NCI-H510A (cell line): ENCODE measurements at regions not wholly inside any gene's neighbourhood (a gene's known extent, or its start where the extent isn't known, plus 50 kb on each side); places are given as distances from the start of the nearest gene placed in this dataset.
"Not testable (repeated sequence)": the region's sequence is repeated elsewhere in the genome, so short reads cannot be mapped to it uniquely, and the experiment has no call there.

Experiments used
- DNase-seq: peaks from one replicate; lab custom pipeline; 2025; lab: John Stamatoyannopoulos, UW

DNA sequence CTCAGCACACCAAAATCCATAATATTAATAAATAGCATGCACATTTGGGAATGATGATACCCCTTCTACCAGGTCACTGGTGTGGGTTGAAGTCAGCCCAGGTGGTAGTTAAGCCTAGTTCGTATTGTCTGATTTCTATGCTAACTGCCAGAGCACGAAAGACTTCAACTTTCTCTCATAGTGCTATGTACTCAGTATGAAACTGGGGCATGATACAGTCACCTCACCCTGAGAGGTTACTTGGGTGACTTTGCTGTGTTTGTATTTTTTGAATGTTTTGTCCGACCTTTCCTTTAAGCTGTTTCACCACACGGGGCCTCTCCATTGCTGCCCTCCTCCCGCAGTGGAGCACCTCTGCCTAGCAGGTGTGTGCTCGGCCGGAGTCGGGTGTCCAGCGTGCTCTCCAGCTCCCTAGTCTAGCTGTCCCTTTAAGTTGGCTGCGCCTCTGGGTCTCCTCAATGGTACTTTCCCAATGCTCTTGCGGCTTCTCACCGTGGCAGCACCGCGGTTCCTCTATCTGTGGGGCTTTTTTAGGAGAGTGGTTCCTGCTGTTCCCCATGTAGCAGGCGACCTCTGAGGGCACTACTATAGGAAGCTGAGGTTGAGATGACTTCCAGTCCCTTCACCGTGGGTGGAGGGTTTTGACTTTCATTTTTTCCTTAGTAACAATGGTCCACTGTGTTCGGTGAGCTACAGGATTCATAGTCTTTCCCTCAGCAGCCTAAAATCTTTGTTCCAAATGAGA, 524.0 kb upstream of the PFKP start:
- DNase-seq = no peak

DNA sequence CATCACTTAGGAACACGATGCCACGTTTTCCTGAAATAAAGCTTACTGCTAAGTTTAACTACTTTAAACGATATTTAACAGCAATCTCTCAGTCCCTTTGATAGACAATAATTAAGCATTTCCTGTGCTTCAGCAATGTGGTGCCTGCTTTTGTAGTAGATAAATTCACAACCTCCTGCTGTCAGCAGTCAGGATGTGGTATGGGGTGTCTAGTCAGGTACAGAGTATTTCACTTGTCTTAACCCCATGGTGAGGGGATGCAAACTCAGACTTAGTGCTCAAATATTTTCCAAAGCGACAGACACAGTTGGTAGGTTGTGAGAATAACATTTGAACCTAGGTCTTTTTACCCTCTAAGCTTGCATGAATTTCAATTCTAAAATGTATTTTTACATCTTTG, 526.2 kb upstream of the PFKP start:
- DNase-seq = no peak

DNA sequence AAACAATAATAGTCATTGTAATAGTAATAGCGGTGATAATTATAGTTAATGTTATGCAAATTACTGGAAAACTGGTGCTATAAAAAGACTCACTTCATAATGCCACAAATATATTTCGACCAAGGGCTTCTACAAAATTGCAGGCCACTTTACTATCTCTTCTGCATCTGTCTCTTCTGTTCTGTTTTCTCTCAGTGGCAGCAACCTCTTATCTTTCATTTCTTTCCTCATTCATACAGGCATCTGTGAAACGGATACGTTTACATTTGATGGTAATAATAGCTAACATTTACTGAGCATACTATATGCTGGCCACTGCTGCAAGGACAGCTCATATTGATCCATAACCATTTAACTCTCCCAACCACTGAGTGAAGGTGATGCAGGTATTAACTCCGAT, 537.4 kb upstream of the PFKP start:
- no peak for DNase-seq

DNA sequence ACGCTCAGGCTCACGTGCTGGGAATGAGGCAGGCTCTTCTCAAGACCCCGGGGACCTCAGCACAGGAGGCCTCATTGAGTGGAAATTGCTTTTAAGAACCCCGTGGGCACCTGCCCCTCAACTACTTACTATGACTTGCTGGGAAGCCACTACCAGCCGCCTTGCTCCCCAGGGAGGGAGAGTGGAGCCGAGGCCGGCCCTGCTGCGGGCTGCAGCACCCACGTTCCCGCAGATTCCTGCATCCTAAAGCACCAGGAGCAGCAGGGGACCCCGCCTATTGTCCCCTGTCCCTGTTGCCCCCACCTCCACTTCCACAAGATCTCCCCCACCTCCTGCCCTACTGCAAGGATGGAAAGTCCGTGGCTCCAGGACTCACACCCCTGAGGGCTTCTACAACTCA, 541.6 kb upstream of the PFKP start:
- DNase-seq = no peak

DNA sequence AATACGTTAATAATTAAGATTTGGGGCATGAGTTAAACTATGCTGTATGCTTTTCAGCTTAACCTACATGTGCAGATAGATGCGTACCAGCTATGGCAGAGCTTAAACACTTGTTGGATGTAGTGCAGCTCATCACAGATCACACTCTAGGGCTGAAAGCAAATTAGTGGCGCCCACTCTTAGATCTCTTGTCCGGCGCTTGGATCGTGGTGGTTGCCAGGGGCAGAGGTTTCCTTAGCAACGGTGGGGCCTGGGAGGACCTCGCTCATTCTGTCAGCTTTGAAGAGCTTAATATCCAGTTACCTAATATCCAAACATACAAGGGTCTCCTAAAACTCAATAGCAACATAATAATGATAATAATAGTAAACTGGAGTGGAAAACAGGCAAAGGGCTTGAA, 548.2 kb upstream of the PFKP start:
- no peak for DNase-seq

DNA sequence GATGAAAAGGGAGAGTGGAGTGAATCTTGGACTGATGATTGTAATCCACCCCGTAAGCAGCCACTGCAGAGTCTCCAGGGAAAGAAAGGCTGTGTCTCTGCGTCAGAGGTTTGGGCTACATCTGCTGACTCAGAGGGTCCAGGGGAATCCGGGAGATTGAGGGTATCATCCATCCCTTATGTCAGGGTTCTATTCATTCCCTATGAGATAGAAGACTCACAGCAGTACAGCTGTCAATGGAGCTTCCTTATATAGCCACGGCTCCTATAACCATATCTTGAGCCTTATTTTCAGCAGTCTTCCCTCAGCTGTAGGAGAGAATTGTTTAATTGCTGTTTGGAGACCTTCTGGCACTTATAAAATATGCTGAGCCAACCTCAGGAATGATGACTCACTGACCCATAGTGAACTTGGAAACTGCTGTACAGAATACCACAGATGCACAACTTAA, 558.2 kb upstream of the PFKP start:
- DNase-seq = no peak

DNA sequence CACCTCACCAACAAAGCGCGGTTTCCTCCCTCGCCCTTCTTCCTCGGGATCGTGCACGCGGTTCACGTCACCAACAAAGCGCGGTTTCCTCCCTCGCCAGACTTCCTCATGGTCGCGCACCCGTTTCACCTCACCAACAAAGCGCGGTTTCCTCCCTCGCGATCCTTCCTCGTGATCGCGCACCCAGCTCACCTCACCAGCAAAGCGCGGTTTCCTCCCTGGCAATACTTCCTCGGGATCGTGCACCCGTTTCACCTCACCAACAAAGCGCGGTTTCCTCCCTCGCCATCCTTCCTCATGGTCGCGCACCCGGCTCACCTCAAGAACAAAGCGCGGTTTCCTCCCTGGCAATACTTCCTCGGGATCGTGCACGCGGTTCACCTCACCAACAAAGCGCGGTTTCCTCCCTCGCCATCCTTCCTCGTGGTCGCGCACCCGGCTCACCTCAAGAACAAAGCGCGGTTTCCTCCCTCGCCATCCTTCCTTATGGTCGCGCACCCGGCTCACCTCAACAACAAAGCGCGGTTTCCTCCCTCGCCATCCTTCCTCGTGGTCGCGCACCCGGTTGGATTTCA, 565.9 kb upstream of the PFKP start:
- not testable (repeated sequence) for DNase-seq

DNA sequence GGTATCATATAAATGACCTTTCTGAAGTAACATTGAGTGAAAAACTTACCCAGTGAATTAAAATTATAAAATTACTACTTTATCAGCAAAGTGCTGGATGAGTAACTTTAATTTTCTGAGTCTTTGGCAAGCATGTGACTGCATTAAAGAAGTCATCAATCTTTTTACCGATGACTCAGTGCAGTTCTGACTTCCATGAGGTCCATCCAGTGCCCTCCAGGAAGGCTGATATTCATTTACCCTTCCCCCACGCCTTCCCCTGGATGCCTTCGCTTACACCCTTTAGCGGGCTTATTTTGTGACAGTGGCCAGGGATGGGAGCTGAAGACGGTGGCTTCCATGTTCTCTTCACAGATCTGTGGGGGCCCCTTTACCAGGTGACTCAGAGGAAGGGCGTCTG, 572.9 kb upstream of the PFKP start:
- no peak for DNase-seq

DNA sequence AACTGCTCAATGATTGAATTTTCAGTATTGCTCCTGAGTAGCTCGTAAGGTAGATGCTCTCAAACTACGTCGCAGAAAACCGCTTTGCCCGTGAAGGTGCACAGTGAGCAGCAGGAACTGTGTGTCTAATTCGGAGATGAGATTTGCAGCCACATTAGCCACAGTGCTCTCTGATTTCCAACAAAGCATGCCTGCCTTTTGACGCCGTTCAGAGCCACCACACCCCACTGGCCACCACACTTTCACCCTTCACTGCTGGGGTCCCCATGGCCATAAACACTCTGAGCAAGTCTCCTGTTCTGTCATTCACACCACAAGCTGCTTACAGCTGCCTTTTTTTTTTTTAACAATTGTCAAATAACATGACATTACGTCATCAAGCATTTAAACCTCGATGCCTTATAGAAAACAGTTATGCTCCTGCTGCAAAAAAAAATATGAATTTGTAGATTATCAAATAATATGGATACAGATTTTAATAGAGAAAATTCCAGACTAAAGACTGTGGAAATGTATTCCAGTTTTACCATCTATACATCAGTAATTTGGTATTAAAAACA, 578.8 kb upstream of the PFKP start:
- no peak for DNase-seq

DNA sequence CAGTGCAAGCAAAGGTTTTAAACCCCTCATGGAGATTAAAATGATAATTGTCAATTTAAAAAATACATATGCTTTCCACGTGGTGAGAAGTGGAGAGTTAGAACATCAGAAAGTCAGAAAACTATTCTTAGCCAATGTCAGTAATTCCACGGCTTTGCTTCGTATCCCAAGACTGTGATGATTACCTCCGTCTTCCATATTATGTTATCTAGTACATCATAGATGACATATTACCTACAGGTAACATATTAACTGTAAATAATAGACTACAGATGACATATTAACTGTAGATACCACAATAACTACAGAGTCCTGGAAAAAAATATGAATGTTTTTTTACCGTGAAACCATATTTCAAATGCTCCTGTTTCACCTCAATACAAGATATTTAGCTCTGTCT, 579.4 kb upstream of the PFKP start:
- no peak for DNase-seq

DNA sequence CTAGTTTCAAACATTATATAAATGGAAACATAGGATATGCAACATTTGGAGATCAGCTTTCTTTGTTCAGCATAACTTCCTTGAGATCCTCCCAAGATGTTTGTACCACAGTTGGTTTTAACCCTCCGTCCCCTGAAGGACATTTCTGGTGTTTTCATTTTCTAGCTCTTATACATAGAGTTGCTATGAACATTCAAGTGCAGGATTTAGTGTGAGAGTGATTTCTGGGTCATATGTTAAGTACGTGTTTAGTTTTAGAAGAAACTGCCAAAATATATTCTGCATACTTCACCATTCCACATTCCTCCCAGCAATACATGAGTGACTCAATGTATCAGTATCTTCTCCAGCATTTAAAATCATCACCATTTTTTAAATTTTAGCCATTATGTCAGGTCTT, 588.7 kb upstream of the PFKP start:
- no peak for DNase-seq

DNA sequence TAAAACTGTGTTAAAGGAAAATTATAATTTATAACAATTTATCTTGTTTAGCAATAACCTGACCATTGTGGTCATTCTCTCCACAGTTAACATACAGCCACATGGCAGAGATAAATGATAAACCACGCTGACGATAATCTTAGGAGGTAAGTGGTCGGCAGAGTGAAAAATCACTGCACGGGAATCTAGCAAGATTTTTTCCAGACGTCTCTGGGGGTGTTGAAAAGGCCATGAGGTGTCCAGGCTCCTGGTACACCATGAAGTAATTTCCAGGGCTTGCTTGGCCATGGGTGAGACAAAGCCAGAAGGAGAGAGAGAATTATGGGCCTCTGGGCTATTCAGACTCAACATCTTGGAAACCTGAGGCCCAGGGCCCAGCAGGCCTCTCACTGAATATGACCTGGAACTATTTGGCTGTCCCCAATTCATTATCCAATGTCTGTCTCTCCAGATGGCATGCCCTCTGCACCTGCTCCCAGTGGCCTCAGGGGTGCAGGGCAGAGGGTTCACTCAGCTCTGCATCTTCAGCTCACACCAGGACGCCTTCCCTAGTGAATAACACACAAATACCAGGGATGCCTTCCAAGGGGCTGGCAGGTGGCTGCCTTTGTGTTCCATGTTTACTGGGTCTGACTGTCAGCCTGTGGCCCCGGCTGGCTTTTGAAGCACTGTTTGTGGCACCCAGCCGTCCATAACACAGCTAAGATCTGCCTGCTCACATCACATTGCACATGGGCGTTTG, 590.4 kb upstream of the PFKP start:
- DNase-seq = no peak

DNA sequence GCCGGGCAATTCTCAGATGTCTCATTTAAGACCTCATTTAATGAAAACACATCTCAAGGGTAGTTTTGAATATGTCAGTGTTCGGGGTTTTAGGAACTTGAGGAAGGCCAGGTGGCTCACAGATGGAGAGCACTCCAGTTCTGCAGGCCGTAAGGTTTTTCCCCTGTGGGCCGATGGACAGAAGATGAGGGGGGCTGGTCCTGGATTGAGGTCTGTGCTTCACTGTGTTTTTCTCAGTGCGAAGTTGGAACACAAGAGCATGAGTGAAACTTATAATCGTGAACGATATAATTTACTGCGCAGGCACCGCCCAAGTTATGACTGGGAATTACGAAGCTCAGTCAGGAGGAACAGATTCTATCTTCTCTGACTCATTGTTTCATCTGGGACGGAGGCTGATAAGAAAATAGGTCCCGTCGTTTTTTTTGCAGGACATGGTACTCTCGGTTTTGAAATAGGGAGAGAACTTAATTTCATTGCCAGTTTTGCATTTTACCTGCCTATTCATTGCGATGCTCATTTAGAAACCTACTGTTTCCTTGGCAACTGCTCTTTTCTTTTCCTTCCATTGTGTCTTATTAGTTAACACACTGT, 591.0 kb upstream of the PFKP start:
- no peak for DNase-seq

DNA sequence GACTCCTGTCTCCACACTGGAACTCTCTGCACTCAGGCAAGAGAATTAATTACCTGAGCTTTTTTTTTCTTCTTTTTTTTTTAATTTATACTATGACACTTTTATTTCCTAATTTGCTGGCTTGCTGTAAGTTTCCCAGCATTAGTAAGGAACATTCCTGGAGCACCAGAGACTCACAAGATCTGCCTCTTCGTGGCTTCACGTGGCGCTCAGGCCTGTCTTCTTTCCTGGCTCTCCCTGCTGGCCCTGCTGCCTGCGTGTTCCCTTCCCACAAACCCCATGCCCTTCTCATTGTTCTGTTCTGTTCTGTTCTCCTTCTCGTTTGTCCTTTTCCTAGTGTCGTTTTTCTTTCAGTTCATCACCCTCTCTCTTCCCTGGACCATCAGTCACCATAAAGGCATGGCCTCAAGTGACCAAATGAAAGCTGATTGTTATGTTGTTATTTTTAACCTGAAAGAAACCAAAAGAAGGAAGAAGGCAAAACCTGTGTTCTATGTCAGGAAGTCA, 591.6 kb upstream of the PFKP start:
- DNase-seq = no peak

DNA sequence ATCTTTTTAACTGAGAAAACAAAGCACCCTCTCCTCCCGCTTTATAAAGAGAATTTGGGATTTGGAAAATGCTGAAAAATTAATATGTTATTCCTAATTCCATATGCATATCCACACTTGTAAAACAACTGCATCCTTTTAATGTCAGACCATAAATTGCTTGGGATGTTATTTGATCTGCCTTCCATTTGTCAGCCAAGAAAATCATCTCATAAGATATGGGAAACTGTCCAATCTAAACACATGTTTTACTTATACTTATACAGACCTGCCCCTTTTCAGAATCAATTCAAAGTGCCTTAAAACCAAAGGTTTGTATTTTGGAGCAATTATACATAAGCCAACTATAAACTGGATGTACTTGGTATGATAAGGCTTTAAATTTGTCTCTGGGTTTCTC, 595.5 kb upstream of the PFKP start:
- no peak for DNase-seq

DNA sequence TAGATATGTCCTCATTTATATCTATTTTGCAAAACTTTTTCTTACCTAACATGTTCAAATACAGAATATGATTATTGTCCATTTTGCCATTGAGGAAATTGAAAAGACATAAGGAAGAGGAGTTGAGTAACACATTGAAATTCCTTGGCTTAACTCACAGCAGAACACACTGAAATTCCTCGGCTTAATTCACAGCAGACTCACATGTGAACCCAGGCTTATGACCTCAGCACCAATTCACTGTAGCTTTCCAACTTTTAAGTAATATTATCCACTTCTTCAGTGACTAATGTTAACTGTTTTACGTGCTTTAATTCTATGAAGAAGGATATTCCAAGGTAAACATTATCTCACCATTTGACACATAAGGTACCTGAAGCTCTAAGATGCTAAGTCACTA, 597.5 kb upstream of the PFKP start:
- DNase-seq = no peak

DNA sequence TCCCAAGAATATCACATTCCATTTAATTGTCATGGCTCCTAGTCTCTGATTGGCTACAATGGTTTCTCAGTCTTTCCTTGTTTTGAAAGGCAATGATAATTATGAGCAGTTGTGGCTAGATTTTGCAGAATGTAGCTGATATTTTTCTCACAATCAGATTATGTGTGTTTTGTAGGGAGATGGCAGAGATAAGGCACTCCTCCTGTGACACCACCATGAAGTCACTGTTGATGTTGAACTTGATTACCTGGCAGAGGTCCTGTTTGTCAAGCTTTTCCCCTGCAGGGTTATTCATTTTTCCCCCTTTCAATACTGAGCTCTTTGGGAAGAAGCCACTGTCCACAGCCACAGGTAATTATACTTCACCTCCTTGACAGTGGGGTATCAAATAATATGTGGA, 602.9 kb upstream of the PFKP start:
- no peak for DNase-seq

DNA sequence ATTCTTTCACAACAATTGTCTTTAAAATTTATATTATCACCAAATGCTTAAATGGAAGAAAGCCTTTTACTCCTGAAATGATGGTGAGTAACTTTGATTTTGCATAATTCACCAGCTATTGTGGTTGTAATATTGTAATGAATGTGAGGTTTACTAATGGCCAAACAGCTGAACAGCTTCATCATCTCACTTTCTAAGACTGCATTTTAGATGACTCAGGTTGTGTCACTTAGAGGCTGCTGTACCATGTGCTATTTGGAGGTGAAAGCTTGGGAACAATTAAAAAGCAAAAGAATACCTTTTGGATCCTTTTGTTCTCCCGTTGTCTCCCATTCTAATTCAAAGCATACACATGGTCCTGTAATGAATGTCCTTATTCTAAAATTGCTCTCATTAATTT, 604.0 kb upstream of the PFKP start:
- no peak for DNase-seq

DNA sequence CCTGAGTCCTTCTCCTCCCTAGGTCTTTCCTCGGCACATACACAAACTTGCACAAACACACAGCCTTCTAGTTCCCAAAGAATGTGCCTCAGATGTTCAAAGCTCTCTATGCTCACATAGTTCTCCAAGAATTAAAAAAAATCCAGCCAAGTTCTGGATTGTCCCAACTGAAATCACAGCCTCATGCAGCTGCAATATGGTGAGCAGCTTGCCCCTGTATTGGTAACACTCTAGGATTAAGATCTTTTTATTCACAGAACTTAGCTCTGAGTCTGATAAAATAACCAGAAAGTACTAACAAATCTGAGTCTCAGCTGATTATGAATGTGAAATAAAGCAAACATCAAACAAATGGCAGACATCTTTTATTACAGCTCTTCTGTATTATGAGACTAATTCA, 604.8 kb upstream of the PFKP start:
- DNase-seq = no peak

DNA sequence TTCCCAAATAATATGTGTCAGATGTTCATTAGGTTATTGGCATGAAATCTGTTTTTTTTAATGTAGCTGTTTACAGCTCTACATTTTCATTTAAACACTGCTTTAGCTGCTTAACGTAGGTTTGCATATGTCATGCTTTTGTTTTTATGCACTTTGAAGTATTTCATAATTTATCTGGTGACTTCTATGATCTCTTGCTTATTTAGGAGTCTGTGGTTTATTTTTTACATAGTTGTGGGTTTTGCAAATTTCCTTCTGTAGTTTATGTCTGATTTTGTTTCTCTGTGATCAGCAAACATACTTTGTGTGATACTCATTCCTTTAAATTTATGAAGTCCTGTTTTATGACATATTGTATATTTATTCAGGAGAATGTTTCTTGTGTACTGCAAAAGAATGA, 606.5 kb upstream of the PFKP start:
- no peak for DNase-seq

DNA sequence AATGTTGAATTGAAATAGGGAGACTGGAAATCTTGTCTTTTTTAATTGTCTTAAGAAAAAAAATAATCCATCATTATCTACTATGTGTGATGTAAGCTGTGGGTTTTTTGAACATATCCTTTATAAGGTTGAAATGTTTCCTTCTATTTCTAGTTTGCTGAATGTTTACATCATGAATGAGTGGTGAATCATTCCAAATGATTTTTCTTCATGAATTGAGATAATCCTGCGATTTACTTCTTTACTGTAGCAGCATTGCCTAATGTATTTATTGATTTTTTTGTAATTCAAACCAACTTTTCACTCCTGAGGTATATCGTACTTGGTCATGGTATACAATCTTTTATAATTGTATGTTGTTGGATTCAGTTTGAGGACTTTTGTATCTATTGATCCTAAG, 607.6 kb upstream of the PFKP start:
- DNase-seq = no peak

DNA sequence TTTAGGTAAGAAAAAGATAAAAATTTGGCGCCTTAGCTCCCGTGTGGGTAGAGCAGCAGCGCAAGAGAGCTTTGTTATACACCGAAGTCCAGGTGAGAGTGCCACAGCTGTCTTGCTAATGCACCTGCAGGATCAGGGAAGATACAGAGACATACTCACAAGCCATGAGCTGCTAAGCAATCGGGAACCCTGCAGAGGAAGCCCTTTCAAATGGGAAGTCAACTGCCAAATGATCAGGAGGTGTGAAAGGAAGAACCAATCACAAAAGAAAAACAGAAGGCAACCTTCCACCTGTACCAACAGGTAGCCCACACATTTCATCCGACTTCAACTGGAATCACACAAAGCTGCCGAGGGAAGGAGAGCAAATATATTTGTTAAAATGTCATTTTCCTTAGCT, 610.5 kb upstream of the PFKP start:
- no peak for DNase-seq

DNA sequence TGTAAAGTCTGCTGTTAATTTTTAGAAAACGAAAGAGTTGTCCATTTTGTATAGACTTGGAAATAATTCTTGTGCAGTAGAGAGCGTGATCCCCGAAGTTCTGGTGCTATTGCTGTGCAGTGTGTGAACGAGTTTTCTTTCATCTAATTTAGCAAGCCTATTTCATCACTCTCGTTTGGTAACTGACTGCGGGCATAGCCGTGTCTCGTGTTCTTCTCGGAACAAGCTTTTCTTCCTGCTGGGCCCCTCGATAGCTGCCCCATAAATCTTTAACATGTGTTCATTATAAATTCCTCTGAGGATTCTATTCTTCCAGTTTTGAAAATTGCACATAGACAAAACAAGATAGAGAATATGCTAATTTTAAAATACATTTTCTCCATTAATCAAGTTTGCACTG, 622.0 kb upstream of the PFKP start:
- DNase-seq = no peak
